GM21619 (cell line): ENCODE measurements at regions not wholly inside any gene's neighbourhood (a gene's known extent, or its start where the extent isn't known, plus 50 kb on each side); places are given as distances from the start of the nearest gene placed in this dataset.
"Not testable (repeated sequence)": the region's sequence is repeated elsewhere in the genome, so short reads cannot be mapped to it uniquely, and the experiment has no call there.

ENCODE experiments used
- ATAC-seq: cut with Tn5 transposase; IDR thresholded peaks from one replicate; pipeline ENCODE4 v1.9.1; 2021; ENCODE audit not compliant: unreplicated experiment

DNA sequence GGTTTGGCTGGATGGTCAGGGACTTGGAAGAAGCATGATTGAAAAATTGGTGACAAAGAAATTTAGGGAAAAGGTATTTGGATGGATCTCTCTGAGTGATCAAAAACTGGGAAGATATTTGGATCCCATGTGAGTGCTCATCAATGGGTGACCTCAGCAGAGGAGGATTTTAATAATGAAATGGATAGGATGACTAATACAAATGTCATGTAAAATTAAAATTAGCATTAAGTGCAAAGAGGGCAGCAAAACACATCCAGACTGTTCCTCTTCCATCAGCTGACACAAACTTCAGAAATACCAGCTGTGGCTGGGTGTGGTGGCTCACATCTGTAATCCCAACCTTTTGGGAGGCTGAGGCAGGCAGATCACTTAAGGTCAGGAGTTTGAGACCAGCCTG is 151.7 kb downstream of the THBS2 start:
- ATAC-seq = no peak

DNA sequence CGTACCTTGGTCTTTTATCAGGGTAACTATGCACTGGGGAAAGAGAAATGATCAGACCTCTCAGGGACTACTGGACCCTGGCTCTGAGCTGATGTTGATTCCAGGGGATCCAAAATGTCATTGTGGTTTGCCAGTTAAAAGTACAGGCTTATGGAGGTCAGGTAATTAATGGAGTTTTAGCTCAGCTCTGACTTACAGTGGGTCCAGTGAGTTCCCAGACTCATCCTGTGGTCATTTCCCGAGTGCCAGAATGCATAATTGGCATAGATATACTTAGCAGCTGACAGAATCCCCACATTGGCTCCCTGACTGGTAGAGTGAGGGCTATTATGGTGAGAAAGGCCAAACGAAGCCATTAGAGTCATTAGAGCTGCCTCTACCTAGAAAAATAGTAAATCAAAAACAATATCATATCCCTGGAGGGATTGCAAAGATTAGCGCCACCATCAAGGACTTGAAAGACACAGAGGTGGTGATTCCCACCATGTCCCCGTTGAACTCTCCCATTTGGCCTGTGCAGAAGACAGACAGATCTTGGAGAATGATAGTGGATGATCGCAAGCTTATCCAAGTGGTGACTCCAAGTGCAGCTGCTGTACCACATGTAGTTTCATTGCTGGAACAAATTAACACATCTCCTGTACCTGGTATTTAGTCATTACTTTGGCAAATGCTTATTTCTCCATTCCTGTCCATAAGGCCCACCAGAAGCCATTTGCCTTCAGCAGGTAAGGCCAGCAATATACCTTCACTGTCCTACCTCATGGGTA is 152.4 kb downstream of the THBS2 start:
- ATAC-seq = no peak

DNA sequence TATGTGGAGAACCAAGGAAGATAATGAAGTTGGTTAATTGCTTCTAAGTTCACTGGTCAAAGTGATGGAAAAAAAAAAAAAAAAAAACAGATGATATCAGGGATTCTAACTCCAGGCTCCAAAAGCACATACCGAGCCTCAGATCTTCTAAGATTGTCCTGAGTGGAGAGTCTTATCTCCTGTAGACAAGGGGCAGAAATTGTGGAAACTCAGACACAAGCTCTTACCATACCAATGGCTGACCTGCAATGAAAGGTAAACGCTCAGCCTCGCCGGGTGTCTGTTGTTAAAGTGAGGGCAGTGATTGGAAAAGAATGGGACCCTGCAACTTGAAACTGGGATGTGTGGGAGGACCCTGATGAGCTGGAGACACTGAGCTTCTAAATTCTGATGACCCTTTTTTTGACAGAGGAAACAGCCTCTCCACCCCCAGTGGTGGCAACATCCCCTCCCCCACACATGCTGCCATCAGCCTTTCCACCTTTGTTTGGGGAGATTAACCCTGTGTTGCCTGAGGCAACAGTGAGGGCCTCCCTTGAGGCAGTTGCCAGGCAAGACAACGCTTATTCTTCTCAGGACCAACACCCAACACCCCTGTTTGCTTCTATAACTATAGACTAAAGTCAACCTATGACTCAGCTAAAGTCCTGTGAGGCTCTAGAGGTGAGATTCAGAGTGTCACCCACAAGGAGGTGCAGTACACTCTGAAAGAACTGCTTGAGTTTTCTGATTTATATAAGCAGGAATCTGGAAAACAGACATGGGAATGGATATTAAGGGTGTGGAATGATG is 154.0 kb downstream of the THBS2 start:
- ATAC-seq = no peak

DNA sequence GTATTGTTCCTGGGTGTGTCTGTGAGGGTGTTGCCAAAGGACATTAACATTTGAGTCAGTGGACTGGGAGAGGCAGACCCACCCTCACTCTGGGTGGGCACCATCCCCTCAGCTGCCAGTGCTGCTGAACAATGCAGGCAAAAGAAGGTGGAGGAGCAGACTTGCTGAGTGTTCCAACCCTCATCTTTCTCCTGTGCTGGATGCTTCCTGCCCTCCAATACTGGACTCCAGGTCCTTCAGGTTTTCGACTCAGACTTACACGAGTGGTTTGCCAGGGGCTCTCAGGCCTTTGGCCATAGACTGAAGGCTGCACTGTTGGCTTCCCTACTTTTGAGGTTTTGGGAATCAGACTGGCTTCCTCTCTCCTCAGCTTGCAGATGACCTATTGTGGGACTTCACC is 155.0 kb downstream of the THBS2 start:
- not testable (repeated sequence) for ATAC-seq

DNA sequence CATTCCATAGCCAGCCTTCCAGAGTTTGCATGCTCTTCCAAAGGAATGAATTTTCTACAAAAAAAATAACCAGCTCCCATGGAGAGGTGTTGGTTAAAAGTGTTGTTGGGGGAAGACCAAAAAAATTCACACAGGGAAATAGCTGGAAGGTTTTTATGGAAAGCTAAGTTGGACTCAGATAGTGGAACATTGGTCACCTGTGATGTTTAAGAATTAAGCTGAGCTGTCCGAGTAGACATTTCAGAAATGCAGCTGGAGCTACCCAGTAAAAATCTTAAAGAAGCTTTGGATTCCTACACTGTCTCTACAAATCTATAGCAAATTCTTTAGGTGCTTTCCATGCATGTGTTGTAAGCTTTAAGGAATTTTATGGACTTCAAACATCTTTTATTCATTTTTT is 155.5 kb downstream of the THBS2 start:
- ATAC-seq = no peak

DNA sequence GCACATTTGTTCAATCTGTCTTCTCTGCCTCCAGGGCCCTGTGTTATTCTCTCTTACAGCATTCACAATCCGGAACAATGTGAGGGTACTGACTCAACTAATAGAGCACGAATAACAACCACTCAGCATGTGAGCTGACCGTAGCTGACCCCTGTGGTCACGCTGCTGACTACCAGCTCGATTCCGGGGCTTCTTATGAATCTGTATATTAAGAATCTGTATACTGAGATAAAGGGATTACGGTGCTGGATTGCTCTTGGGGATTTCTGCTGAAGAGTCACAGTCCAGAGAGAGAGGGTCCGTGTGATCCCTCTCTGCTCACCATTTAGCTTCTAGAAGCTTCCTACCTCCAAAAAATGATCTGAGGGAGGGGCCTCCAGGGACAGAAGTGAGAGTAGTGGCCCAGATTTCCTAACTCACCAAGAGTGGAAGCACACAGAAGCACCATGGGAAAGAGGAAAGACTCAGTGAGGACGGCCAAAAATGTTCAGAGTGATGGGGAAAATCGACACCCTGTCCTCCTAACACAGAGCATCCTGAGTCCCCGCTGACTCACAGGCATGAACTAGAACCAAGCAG is 156.2 kb downstream of the THBS2 start:
- no peak for ATAC-seq

DNA sequence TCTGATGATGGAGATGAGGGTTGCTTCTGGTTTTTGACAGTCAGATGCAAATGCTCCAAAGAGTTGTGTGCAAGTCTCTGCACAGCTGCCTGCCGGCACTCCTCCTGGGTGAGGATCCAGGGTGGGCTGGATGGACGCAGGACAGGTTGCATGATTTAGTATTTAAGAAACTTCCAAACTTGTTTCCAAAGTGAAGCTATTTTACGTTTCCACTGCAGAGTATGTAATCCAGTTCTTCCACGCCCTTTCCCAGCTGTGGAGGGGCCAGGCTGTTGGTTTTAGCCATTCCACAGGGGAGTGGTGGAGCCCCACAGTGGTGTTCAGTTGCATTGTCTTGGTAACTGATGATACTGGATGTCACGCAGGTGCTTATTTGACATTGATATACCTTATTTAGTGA is 157.3 kb downstream of the THBS2 start:
- ATAC-seq = no peak

DNA sequence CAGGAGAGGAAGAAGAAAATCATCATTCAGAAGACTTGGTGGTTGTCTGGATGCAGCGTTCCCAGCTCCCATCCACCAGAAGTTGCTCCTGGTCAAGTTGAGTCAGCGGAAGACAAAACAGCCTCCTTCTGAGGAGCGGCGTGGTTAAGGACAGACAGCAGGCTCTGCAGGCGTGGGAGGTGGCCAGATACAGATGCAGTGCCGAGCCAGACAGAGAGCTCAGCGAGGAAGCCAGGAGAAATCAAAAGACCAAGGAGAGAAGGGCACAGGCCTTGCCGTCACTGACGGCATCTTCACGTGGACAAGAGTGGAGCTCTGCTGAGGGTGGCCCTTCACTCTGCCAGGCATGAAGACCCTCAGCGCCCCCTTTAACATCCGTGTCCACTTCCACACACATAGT is 158.5 kb downstream of the THBS2 start:
- ATAC-seq = no peak

DNA sequence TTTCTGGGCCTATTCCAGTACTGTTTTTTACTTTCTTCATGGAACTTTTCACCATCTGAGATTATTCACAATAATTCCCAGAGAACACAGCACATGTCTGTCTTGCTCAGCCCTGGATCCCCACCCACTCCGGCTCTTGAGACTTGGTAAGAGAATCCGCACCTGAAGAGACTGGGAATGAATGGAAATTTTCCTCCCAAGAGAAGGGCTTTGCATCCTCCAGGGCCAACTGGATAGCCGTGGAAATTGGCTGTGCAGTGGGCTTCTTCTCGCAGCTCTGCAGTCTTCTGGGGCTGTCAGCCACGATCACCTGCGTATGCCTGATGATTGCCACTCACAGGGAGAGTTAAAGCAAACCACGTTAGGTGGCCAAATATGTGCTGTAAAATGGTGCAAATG is 159.1 kb downstream of the THBS2 start:
- no peak for ATAC-seq

DNA sequence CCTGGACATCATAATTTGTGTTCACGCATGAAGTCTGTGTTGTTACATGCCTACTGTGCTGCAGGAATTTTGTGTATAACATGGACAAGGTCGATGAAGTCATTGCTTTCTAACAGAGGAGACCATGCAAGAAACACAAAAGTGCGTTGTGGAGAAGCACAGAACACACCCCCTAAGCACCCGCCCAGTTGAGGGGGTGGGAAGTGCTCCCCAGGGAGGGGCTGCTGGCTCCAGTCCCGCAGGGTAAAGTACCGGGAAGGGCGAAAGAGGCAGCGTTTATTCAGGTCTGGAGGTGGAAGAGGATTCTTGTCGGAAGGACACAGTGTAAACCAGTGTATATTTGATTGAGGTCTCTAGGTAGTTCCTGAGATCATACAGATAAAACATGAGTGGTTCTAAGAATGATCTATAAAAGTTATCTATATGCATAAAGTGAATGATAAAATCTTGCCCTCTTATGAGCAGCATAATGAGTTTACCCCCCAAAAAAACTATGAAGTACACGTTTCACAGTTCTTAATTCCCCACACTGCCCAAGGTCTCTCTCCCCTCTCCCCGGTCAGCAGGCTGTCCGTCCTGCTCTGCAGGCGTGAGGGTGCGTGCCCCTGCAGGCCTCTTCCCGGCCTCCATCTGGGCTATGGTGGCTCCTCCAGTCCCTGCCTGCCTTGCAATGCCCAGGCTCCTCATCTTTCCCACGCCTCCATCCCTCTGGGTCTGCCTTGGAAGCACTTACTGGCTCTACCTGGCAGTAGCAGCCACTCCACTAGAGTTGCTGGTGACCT is 159.7 kb downstream of the THBS2 start:
- no peak for ATAC-seq

DNA sequence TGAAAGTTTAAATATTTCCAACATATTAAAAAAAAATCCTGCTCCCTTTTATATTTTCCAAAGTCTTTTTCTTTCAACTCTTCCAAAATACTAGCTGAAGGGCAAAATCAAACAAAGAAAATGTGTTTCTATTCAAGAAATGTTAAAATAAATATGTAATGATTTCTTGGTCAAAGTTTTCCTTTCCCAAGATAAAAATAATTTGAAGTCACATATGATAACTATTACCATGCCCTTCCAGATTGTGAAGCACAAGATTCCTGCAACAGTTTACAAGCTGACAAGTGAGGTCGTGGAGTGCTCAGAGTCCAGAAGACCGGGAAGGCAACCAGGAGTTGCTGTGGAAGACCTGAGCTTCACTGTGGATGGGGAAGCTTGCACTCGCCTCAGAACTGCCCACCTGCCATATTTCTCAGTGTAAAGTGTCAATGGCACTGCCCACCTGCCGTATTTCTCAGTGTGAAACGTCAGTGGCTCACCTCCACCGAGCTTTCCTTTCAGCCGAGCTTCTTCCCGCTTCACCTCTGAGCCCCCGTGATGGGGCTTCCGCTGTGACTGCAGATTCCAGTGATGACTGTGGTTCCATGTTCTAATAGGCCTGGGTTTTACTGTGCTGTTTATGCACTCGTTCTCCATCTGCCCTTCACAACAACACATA is 160.5 kb downstream of the THBS2 start:
- ATAC-seq = no peak

DNA sequence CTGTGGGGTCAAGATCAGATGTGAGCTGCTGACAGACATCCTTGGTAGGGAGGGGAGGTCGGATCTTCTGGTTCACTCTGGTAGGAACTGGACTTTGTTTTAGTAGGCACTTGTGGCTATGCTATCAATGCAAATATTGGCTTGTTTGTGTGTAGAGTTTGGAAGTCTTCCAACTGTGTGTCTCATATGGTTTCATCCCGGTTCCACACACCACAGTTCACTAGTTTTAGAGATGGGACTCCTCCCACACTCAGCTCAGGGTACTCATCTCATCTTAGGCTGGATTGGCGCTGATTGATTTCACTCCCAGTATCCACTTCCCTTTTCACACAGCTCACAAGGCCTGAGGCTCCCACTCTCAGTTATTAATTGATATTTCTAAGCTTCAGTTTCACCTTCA is 161.3 kb downstream of the THBS2 start:
- ATAC-seq = peak; percentile 80

DNA sequence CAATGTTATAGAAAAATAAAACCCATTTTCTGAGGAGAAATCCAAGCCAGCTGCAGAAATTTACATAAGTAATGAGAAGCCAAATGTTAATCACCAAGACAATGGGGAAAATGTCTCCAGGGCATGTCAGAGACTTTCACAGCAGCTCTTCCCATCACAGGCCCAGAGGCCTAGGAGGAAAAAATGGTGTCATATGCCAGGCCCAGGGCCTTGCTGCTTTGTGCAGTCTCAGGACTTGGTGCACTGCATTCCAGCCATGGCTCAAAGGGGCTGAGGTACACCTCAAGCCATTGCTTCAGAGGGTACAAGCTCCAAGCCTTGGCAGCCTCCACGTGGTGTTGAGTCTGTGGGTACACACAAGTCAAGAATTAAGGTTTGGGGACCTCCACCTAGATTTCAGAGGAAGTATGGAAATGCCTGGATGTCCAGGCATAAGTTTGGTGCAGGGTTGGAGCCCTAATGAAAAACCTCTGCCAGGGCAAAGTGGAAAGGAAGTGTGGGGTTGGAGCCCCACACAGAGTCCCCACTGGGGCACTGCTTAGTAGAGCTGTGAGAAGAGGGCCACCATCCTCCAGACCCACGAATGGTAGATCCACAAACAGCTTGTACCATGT is 163.0 kb downstream of the THBS2 start:
- not testable (repeated sequence) for ATAC-seq

DNA sequence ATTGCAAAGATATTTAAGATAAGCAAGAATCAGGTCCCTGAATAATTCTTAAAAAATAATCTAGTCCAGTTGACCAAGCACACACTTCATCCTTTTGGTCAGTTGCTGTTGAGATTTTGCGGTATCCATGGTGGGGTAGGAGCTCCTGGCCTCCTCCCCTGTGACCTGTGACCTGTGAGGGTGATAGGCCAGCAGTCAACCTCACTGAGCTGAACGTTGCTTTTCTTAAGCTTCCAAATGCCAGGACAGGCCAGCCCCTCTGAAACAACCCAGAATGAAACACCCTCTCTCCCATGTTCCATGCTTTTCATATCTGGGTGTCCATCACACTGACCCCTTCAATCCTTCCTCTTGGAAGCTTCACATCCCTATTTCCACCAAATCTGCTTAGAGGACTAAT is 164.9 kb downstream of the THBS2 start:
- no peak for ATAC-seq

DNA sequence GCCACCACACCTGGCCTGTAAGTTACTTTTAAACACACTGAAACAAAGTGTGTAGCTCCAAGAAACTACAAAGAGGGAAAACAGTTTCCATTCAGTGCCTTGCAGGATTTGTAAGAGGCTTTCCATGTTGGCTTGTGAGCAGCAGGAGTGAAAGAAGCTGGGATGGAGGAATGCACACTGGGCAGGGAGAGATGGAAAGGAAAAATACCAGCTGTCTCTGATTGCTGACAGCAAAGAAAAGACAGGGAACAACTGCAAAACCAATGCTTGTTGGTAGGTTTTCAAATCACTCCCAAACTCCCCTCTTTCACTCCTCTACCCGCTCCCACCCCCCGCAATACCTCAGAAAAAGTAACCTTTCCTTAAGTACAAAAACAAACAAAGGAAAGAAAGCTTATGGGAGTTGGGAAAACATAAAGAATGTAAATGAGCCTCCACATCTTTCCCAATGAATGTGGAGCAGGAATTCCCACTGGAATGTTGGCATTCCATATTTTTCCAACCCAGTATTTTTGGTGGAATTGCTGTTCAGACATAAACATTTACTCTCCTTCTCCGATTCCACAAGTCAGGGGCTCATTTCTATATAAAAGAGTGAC is 166.1 kb downstream of the THBS2 start:
- no peak for ATAC-seq

DNA sequence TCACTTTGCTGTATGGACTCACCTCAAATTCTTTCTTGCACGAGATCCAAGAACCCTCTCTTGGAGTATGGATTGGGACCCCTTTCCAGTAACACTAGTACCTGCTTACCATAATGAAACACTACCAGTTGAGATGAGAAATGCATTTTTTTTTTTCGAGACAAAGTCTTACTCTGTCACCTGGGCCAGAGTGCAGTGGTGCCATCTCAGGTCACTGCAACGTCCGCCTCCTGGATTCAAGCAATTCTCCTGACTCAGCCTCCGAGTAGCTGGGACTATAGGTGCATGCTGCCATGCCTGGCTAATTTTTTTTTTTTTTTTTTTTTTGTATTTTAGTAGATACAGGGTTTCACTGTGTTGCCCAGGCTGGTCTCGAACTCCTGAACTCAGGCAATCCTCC is 167.0 kb downstream of the THBS2 start:
- ATAC-seq = not testable (repeated sequence)

DNA sequence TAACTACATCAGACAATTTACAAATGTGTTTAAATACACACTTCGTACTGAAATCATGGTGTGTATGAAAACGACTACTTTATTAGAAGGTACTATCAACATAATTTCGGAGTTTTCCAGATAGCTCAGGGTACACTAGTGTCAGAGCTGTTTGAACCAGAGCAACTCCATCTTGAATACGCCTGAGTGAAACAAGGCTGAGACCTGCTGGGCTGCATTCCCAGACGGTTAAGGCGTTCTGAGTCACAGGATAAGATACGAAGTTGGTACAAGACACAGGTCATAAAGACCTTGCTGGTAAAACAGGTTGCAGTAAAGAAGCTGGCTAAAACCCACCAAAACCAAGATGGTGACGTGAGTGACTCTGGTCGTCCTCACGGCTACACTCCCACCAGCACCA is 167.6 kb downstream of the THBS2 start:
- ATAC-seq = no peak

DNA sequence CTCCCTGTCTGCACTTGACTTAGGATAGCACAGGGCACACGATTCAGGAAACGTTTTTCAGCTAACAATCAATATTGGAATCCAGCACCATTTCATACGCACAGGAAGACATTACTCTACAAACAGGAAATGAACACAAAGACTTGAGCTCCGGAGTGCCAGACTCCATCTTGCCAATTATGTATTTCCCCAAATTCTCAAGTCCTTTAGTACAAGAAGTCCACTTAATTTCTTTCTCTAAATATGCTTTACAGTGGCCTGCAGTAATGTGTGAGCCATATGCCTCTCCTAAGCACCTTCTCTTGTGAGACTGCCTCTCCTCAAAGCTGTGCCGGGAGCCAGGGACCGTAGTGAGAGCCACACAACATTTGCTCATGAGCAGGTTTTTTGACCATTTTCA is 168.2 kb downstream of the THBS2 start:
- ATAC-seq = no peak

DNA sequence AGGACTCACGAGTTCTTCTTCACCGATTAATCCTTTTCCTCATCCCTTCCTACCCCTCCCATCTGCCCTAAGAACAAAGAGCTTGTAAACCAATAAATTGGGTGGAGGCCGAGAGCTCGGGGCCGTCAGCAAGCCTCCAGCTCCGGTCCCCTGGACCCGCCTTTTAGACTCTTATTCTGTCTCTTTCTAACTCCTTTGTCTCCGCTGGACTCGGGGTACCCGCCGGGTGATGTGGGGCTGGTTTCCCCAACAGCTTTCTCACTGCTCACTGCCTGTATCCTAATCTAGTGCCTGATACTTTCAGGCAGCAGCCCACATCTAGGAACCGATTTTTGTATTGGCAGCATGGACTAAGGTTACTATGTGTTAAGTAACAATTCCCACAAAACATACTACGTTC is 169.1 kb downstream of the THBS2 start:
- ATAC-seq = not testable (repeated sequence)

DNA sequence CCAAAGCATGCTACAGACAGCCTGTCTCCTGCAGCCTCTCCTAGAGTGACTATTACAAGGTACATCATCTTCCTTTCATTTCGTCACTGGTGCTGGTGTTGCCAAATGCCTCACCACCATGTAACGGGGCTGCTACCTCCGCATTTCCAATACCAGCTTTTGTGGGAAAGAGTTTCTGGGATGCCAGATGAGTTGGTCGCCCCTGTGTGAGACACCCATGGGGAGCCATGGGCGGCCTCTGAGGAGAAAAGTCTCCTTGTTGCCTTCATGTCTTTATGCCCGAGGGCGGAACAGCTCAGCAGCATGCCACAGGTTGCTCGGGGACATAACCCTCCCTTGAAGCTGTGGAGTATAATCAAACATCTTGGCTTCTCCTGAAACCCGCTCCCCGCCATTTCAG is 169.6 kb downstream of the THBS2 start:
- no peak for ATAC-seq
